GM19468 (cell line): ENCODE measurements at regions not wholly inside any gene's neighbourhood (a gene's known extent, or its start where the extent isn't known, plus 50 kb on each side); places are given as distances from the start of the nearest gene placed in this dataset.

Source experiments
- ATAC-seq: cut with Tn5 transposase; IDR thresholded peaks from one replicate; pipeline ENCODE4 v1.9.1; 2021; ENCODE audit warnings: mild to moderate bottlenecking, moderate library complexity, moderate number of reproducible peaks; ENCODE audit not compliant: unreplicated experiment; ENCODE audit errors: extremely low read depth

- no peak for ATAC-seq
Observed at GRCh38 chr15:47395076-47395475, 322.2 kb upstream of the SEMA6D start.

- ATAC-seq: no peak
Observed at GRCh38 chr15:47397655-47398054, 319.6 kb upstream of the SEMA6D start.

GRCh38 chr15:47398132-47398531 lies 319.2 kb upstream of the SEMA6D start:
- no peak for ATAC-seq

GRCh38 chr15:47398594-47398993 lies 318.7 kb upstream of the SEMA6D start:
- no peak for ATAC-seq

GRCh38 chr15:47399100-47399499 lies 318.2 kb upstream of the SEMA6D start:
- ATAC-seq: no peak

- no peak for ATAC-seq
Observed at GRCh38 chr15:47400603-47401002, 316.7 kb upstream of the SEMA6D start.

GRCh38 chr15:47401427-47401826 lies 315.9 kb upstream of the SEMA6D start:
- ATAC-seq: no peak

- ATAC-seq: no peak
Observed at GRCh38 chr15:47402829-47403228, 314.5 kb upstream of the SEMA6D start.

GRCh38 chr15:47404877-47405276 lies 312.4 kb upstream of the SEMA6D start:
- no peak for ATAC-seq

- no peak for ATAC-seq
Observed at GRCh38 chr15:47405365-47406162, 311.7 kb upstream of the SEMA6D start.

GRCh38 chr15:47407692-47408091 lies 309.6 kb upstream of the SEMA6D start:
- no peak for ATAC-seq

- no peak for ATAC-seq
Observed at GRCh38 chr15:47409038-47409437, 308.3 kb upstream of the SEMA6D start.

- ATAC-seq: no peak
Observed at GRCh38 chr15:47409600-47409999, 307.7 kb upstream of the SEMA6D start.

GRCh38 chr15:47410247-47410646 lies 307.1 kb upstream of the SEMA6D start:
- ATAC-seq: no peak

GRCh38 chr15:47411733-47412132 lies 305.6 kb upstream of the SEMA6D start:
- ATAC-seq: no peak

GRCh38 chr15:47412136-47412535 lies 305.2 kb upstream of the SEMA6D start:
- ATAC-seq: no peak

GRCh38 chr15:47412802-47413201 lies 304.5 kb upstream of the SEMA6D start:
- no peak for ATAC-seq

GRCh38 chr15:47414207-47414606 lies 303.1 kb upstream of the SEMA6D start:
- ATAC-seq: no peak

GRCh38 chr15:47415539-47415971 lies 301.8 kb upstream of the SEMA6D start:
- ATAC-seq: no peak

- no peak for ATAC-seq
Observed at GRCh38 chr15:47422881-47423665, 294.2 kb upstream of the SEMA6D start.

GRCh38 chr15:47427463-47427862 lies 289.8 kb upstream of the SEMA6D start:
- ATAC-seq: no peak
